ENCODE measurements at regions not wholly inside any gene's neighbourhood (a gene's known extent, or its start where the extent isn't known, plus 50 kb on each side); places are given as distances from the start of the nearest gene placed in this dataset.

DNA sequence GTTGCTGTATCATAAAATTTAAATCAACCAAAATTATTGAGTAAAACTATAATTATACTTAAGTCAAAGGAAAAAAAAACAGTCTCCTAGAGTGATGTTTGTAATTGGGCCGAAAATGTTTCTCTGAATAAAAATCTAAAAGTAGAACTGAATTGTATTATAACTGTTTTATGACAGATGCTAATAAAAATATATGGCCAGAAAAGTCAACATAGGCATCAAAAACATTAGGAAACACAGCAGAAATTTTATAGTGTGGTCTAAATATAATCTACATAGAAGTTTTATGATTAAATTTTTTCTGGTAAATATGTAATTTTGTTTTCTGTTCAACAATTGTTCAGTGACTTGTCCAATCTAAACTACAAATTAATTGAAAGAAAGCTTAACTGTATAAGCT is 277.8 kb downstream of the ALX1 start:
- H3K79me2 ChIP-seq (ENCODE audit: low read depth) = no peaks in the 10 kb centered on the region

DNA sequence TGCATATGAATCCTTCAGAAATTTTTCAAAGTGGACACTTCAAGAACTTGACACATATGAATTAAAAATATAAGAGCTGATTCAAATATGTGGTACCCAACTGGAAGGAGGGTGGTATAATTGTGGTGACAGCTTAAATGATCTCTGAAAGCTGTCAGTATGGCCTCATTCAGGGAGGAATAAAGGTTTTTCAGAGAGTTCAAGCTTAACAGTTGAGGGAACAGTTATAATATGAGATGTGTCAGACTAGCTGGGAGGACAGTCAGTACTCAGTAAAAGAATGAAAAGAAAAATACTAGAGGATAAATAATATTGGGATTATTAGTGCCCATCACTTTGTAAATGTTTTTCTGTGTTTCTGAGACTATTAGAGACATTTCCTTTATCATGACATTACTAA is 277.5 kb downstream of the RASSF9 start:
- Mint-ChIP-seq H3K27ac (no peak overlapping the region), H3K4me1 (no peaks in the 10 kb centered on the region), H3K27me3 (ENCODE audit: insufficient read depth, low read depth) (no peaks in the 10 kb centered on the region), H3K9me3 (no peaks in the 10 kb centered on the region), H3K4me3 (no peak overlapping the region), H3K36me3 (no peaks in the 10 kb centered on the region)
- Histone ChIP-seq H3K4me3 (no peak overlapping the region), H2AFZ (replicated peaks) (no peak overlapping the region), H3K9me3 (ENCODE audit: low read depth) (no peaks in the 10 kb centered on the region), H3F3A (ENCODE audit: low read depth) (no peaks in the 10 kb centered on the region), H3K4me1 (no peaks in the 10 kb centered on the region), H3K4me2 (no peak overlapping the region), H3K79me2 (ENCODE audit: low read depth) (no peaks in the 10 kb centered on the region), H4K20me1 (ENCODE audit: low read depth) (no peaks in the 10 kb centered on the region), H3K9ac (no peak overlapping the region), H3K27me3 (no peaks in the 10 kb centered on the region), H3K27ac (no peak overlapping the region), H3K36me3 (no peaks in the 10 kb centered on the region)
- TF ChIP-seq, protein P1, sequence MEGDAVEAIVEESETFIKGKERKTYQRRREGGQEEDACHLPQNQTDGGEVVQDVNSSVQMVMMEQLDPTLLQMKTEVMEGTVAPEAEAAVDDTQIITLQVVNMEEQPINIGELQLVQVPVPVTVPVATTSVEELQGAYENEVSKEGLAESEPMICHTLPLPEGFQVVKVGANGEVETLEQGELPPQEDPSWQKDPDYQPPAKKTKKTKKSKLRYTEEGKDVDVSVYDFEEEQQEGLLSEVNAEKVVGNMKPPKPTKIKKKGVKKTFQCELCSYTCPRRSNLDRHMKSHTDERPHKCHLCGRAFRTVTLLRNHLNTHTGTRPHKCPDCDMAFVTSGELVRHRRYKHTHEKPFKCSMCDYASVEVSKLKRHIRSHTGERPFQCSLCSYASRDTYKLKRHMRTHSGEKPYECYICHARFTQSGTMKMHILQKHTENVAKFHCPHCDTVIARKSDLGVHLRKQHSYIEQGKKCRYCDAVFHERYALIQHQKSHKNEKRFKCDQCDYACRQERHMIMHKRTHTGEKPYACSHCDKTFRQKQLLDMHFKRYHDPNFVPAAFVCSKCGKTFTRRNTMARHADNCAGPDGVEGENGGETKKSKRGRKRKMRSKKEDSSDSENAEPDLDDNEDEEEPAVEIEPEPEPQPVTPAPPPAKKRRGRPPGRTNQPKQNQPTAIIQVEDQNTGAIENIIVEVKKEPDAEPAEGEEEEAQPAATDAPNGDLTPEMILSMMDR (IDR thresholded peaks at IDR 0.05) = no peak
- TF ChIP-seq EZH2 (IDR thresholded peaks at IDR 0.05) (no peak), EZH2phosphoT487 (IDR thresholded peaks at IDR 0.05) (no peak)
- DNase-seq (ENCODE audit: low spot score) = no peak

More for the DNA sequence above, 277.8 kb downstream of the ALX1 start:
- no peaks in the 10 kb centered on the region for H3K9me3 ChIP-seq (ENCODE audit: low read depth)
- H3K4me3 Mint-ChIP-seq = no peak overlapping the region
- DNase-seq (ENCODE audit: low spot score) = no peak
- H3K9ac ChIP-seq = no peak overlapping the region
- H3K4me1 ChIP-seq = no peaks in the 10 kb centered on the region
- no peak overlapping the region for H3K4me2 ChIP-seq
- no peaks in the 10 kb centered on the region for H3K36me3 Mint-ChIP-seq
- no peaks in the 10 kb centered on the region for H3K27me3 ChIP-seq
- no peaks in the 10 kb centered on the region for H3K36me3 ChIP-seq
- H3K9me3 Mint-ChIP-seq = no peaks in the 10 kb centered on the region
- TF ChIP-seq, protein P1 (IDR thresholded peaks at IDR 0.05) = no peak
- TF ChIP-seq EZH2phosphoT487 (IDR thresholded peaks at IDR 0.05) = no peak
- TF ChIP-seq EZH2 (IDR thresholded peaks at IDR 0.05) = no peak
- H3K4me1 Mint-ChIP-seq = no peaks in the 10 kb centered on the region
- H3F3A ChIP-seq (ENCODE audit: low read depth) = no peaks in the 10 kb centered on the region
- no peaks in the 10 kb centered on the region for H3K27me3 Mint-ChIP-seq (ENCODE audit: insufficient read depth, low read depth)
- no peak overlapping the region for H3K27ac Mint-ChIP-seq
- no peak overlapping the region for H2AFZ ChIP-seq (replicated peaks)
- H3K4me3 ChIP-seq = no peak overlapping the region
- no peaks in the 10 kb centered on the region for H4K20me1 ChIP-seq (ENCODE audit: low read depth)
- no peak overlapping the region for H3K27ac ChIP-seq

DNA sequence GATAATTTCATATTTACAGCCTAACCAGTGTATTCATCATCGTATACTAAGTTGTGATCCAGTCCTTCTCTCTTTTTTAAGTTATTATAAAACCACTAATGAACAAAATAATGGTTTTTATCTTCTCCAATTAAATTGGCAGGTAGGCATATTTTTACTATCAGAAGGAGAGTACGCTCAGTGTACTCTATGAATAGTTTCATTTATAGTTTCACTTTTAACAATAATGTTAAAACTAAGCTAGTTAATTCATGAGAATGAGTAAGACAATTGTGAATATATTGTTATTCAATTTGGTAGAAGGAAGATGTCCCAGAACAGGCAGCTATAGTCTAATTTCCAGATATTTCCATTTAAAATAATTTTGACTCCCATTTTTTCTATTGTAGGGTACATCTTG is 277.1 kb downstream of the RASSF9 start:
- no peak overlapping the region for H3K4me3 ChIP-seq
- no peak overlapping the region for H3K27ac ChIP-seq
- no peaks in the 10 kb centered on the region for H3F3A ChIP-seq (ENCODE audit: low read depth)
- H3K4me2 ChIP-seq = no peak overlapping the region
- no peak for DNase-seq (ENCODE audit: low spot score)
- no peak overlapping the region for H3K9ac ChIP-seq
- Mint-ChIP-seq H3K36me3 (no peaks in the 10 kb centered on the region), H3K4me1 (no peaks in the 10 kb centered on the region), H3K27me3 (ENCODE audit: insufficient read depth, low read depth) (no peaks in the 10 kb centered on the region), H3K27ac (no peak overlapping the region), H3K9me3 (no peaks in the 10 kb centered on the region), H3K4me3 (no peak overlapping the region)
- TF ChIP-seq EZH2phosphoT487 (IDR thresholded peaks at IDR 0.05) (no peak), EZH2 (IDR thresholded peaks at IDR 0.05) (no peak)
- TF ChIP-seq, protein P1 (IDR thresholded peaks at IDR 0.05) = no peak
- H3K4me1 ChIP-seq = no peaks in the 10 kb centered on the region
- no peaks in the 10 kb centered on the region for H3K27me3 ChIP-seq
- H4K20me1 ChIP-seq (ENCODE audit: low read depth) = no peaks in the 10 kb centered on the region
- no peaks in the 10 kb centered on the region for H3K9me3 ChIP-seq (ENCODE audit: low read depth)
- no peak overlapping the region for H2AFZ ChIP-seq (replicated peaks)
- no peaks in the 10 kb centered on the region for H3K36me3 ChIP-seq
- H3K79me2 ChIP-seq (ENCODE audit: low read depth) = no peaks in the 10 kb centered on the region

Measured in neural progenitor cell (in vitro differentiated cells).